ENCODE measurements at regions not wholly inside any gene's neighbourhood (a gene's known extent, or its start where the extent isn't known, plus 50 kb on each side); places are given as distances from the start of the nearest gene placed in this dataset.

DNA sequence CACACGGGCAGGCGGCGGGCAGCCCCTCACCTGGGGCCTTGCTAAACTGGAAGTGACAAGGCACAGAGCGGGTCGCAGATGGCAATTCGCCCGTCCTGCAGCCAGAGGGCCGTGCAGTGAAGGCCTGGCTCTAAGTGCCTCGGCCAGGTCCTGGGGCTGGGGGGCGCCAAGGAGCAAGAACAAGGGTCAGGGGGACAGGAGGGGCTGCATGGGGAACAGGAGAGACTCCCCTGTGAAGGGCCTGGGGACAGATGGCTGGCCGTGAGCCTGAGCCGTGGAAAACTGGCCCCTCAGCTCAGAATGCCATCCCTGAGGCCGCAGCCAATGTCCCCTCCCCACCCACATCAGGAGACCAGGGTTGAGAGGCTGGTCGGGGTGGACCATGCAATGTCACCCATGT, 60.0 kb downstream of the RTL6 start:
- CTCF ChIA-PET = no interaction called here
- no peak for DNase-seq (ENCODE audit: extremely low spot score)
- POLR2A ChIA-PET = no interaction called here
- TF ChIP-seq CTCF (IDR thresholded peaks at IDR 0.05; ENCODE audit: control extremely low read depth, extremely low read depth, low read depth, missing control alignments) = no peak

- POLR2A ChIA-PET = no interaction called here
- CTCF ChIA-PET = no interaction called here
- no peak for TF ChIP-seq CTCF (IDR thresholded peaks at IDR 0.05; ENCODE audit: control extremely low read depth, extremely low read depth, low read depth, missing control alignments)
- no peak for DNase-seq (ENCODE audit: extremely low spot score)
Observed at GRCh38 chr22:44437216-44438055, 60.6 kb downstream of the RTL6 start.

GRCh38 chr22:44436736-44437135, 61.3 kb downstream of the RTL6 start:
- ChIA-PET POLR2A (no interaction called here), CTCF (no interaction called here)
- no peak for DNase-seq (ENCODE audit: extremely low spot score)
- no peak for TF ChIP-seq CTCF (IDR thresholded peaks at IDR 0.05; ENCODE audit: control extremely low read depth, extremely low read depth, low read depth, missing control alignments)

GRCh38 chr22:44431256-44431655, 66.8 kb downstream of the RTL6 start:
- no peak for DNase-seq (ENCODE audit: extremely low spot score)
- POLR2A ChIA-PET = no interaction called here
- no peak for TF ChIP-seq CTCF (IDR thresholded peaks at IDR 0.05; ENCODE audit: control extremely low read depth, extremely low read depth, low read depth, missing control alignments)
- CTCF ChIA-PET = interaction anchor here (1.1 to 1.2 kb wide), 2 partner anchors 137 to 345 kb away, joined by 3 to 4 read pairs; no protein-coding TSS in a partner anchor

DNA sequence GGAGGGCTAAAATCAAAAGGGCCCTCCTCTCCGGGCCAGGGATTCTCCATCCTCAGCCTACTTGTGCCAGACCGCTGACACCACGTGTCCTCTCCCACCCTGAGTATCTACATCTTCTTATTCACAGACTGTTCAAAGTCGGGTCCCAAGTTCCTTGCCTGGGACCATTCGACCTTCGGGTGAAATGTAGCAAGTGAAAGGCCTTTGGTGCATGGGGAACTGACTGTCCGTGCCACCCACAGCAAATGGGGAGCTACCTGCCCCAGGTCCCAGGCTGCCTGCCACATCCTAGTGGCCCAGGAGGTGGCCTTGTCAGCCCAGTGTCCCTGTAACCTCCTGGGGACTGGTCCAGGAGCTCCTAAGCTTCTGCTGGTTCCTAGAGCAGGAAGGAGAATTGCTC, 67.3 kb downstream of the RTL6 start:
- CTCF ChIA-PET = interaction anchor here (1.1 to 1.2 kb wide), 2 partner anchors 137 to 345 kb away, joined by 3 to 4 read pairs; no protein-coding TSS in a partner anchor

DNA sequence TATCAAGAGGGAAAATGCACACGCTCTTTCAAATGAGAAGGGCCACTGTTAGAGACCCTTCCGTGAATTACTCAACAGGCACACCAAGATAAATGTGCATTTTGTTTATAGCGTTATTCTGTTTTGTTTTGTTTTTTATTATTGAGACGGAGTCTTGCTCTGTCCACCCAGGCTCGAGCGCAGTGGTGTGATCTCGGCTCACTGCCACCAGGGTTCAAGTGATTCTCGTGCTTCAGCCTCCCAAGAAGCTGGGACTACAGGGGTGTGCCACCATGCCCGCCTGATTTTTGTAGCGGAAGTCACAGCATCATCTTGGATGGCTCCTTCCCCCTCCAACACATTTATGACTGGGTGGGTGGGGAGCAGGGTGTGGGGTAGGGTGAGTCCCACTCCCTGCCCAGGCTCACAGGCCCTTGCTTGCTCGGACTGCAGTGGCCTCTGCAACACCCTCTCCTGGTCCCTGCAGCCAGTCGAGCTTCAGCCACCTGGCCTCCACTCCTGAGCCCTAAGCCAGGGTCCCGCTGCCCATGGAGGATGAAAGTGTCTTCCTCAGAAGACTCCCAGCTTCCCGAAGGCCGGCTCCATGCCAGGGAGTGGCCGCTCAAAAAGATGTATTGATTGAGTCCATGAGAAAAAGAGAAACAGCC, 68.0 kb downstream of the RTL6 start:
- CTCF ChIA-PET = interaction anchor here (1.1 kb wide), 1 partner anchor 138 kb away, joined by 4 read pairs; no protein-coding TSS in a partner anchor
- no peak for DNase-seq (ENCODE audit: extremely low spot score)
- no peak for TF ChIP-seq CTCF (IDR thresholded peaks at IDR 0.05; ENCODE audit: control extremely low read depth, extremely low read depth, low read depth, missing control alignments)
- POLR2A ChIA-PET = no interaction called here

More for the DNA sequence above, 67.3 kb downstream of the RTL6 start:
- POLR2A ChIA-PET = no interaction called here
- DNase-seq (ENCODE audit: extremely low spot score) = no peak
- no peak for TF ChIP-seq CTCF (IDR thresholded peaks at IDR 0.05; ENCODE audit: control extremely low read depth, extremely low read depth, low read depth, missing control alignments)

All from GM10248 (cell line).